Glutamatergic neuron (in vitro differentiated cells): ENCODE measurements at regions not wholly inside any gene's neighbourhood (a gene's known extent, or its start where the extent isn't known, plus 50 kb on each side); places are given as distances from the start of the nearest gene placed in this dataset.
"Not testable (repeated sequence)": the region's sequence is repeated elsewhere in the genome, so short reads cannot be mapped to it uniquely, and the experiment has no call there.

Experiments
- DNase-seq: peaks from one replicate; pipeline ENCODE4 v3.0.0; 2022
- H3K27ac Mint-ChIP-seq: one replicate; pipeline ENCODE4 v1.8.0; 2020; ENCODE audit warnings: mild to moderate bottlenecking, mixed read lengths, inconsistent platforms; ENCODE audit not compliant: unreplicated experiment
- H3K27me3 Mint-ChIP-seq: one replicate; pipeline ENCODE4 v1.8.0; 2020; ENCODE audit warnings: mild to moderate bottlenecking, moderate library complexity, mixed read lengths, inconsistent platforms; ENCODE audit not compliant: unreplicated experiment
- H3K36me3 Mint-ChIP-seq: one replicate; pipeline ENCODE4 v1.8.0; 2020; ENCODE audit warnings: mild to moderate bottlenecking, mixed read lengths, inconsistent platforms; ENCODE audit not compliant: unreplicated experiment
- H3K4me1 Mint-ChIP-seq: one replicate; pipeline ENCODE4 v1.8.0; 2020; ENCODE audit warnings: mild to moderate bottlenecking, low read depth, mixed read lengths, inconsistent platforms; ENCODE audit not compliant: unreplicated experiment
- H3K4me3 Mint-ChIP-seq: one replicate; pipeline ENCODE4 v1.8.0; 2020; ENCODE audit warnings: mild to moderate bottlenecking, mixed read lengths, inconsistent platforms; ENCODE audit not compliant: unreplicated experiment
- H3K9me3 Mint-ChIP-seq: one replicate; pipeline ENCODE4 v1.8.0; 2020; ENCODE audit warnings: mild to moderate bottlenecking, moderate library complexity, mixed read lengths, inconsistent platforms; ENCODE audit not compliant: unreplicated experiment
- TF ChIP-seq, protein P1 (sequence below): fragments of 200-600 bp; sonication (generic); IDR thresholded peaks from one replicate; pipeline ENCODE4 v1.5.0; 2021; ENCODE audit not compliant: partially characterized antibody, unreplicated experiment

GRCh38 chr18:51490860-51491259, 293.4 kb upstream of the MEX3C start:
- no peak overlapping the region for H3K4me3 Mint-ChIP-seq
- H3K27me3 Mint-ChIP-seq, result peaks cover 6% of the 10 kb centered on the region

DNA sequence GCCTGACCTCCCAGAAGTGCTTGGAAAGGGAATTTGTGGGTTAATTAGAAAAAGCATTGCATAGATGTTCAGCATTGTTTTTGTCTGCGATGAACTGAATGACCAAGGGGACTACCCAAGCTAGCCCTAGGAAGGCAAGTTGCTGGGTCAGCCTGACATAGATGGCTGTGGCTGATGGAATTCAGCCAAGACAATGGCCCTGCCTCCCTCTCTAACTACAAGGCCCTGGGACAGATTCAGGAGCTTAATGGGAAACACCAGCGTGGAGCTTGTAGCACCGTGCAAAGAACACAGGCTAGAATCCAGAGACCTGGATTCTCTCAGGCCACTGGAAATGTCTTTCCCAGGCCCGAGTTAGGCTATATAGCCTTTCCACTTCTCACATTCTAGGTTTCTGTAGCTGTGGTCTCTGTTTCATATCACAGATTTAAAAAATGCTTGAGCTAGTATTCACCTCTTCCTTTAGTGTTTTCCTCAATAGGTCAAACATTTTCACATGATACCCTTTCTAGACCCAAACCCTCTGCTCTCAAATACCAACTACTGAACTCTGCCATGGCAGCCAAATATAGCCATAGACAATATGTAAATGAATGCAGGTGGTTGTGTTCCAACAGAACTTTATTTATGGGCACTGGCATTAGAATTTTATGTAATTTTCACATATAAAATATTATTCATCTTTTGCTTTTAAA, 294.3 kb upstream of the MEX3C start:
- H3K27ac Mint-ChIP-seq, result no peak overlapping the region
- H3K36me3 Mint-ChIP-seq, result no peaks in the 10 kb centered on the region
- no peaks in the 10 kb centered on the region for H3K9me3 Mint-ChIP-seq

More at GRCh38 chr18:51490860-51491259, 293.4 kb upstream of the MEX3C start:
- Mint-ChIP-seq H3K36me3 (no peaks in the 10 kb centered on the region), H3K9me3 (no peaks in the 10 kb centered on the region), H3K27ac (no peak overlapping the region), H3K4me1 (no peaks in the 10 kb centered on the region)
- no peak for DNase-seq
- TF ChIP-seq, protein P1, sequence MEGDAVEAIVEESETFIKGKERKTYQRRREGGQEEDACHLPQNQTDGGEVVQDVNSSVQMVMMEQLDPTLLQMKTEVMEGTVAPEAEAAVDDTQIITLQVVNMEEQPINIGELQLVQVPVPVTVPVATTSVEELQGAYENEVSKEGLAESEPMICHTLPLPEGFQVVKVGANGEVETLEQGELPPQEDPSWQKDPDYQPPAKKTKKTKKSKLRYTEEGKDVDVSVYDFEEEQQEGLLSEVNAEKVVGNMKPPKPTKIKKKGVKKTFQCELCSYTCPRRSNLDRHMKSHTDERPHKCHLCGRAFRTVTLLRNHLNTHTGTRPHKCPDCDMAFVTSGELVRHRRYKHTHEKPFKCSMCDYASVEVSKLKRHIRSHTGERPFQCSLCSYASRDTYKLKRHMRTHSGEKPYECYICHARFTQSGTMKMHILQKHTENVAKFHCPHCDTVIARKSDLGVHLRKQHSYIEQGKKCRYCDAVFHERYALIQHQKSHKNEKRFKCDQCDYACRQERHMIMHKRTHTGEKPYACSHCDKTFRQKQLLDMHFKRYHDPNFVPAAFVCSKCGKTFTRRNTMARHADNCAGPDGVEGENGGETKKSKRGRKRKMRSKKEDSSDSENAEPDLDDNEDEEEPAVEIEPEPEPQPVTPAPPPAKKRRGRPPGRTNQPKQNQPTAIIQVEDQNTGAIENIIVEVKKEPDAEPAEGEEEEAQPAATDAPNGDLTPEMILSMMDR, result no peak

DNA sequence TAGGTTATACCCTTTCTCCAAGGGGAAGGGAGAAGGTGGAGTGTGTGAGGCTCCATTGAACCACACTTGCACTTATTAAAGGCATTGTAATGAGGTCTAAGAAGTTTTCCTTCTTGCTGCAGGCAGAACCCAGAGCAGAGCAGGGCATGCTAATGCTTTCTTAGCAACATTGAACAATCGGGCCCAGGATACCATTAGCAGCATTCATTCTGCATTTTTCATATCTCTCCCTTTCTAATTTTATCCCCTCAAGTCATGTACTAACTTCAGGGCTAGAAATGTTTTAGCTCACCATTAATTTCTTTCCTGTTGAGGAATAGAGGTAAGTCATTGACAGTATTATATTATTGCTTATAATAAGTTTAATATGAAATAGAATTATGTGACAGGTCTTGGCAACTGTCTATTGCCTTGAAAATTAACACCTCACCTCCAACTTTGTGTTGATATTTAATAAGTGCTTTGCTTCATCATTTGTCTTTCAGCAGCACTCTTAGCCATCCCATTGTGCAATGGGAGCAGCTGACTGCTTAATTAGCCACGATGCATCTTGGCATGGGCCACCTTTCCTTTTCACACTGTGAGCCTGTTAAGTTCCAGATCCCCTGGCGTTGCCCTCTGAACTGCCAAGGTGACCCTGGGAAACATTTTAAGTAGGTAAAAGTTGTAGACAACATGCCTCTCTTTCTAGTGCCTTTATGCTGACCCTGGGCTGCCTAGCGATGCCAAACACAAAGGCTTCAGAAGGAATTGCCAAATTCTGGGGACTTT, 300.8 kb upstream of the MEX3C start:
- Mint-ChIP-seq H3K36me3 (no peaks in the 10 kb centered on the region), H3K27ac (no peak overlapping the region), H3K27me3 (no peaks in the 10 kb centered on the region), H3K4me1 (no peaks in the 10 kb centered on the region), H3K4me3 (no peak overlapping the region), H3K9me3 (no peaks in the 10 kb centered on the region)
- TF ChIP-seq, protein P1, result no peak
- DNase-seq, result no peak

More for the DNA sequence above, 294.3 kb upstream of the MEX3C start:
- Mint-ChIP-seq H3K4me1 (no peaks in the 10 kb centered on the region), H3K27me3 (peaks cover 3% of the 10 kb centered on the region), H3K4me3 (no peak overlapping the region)
- DNase-seq, result no peak
- TF ChIP-seq, protein P1, result no peak

- H3K36me3 Mint-ChIP-seq, result no peaks in the 10 kb centered on the region
- no peak overlapping the region for H3K27ac Mint-ChIP-seq
- DNase-seq, result no peak
- H3K27me3 Mint-ChIP-seq, result no peaks in the 10 kb centered on the region
- no peak overlapping the region for H3K4me3 Mint-ChIP-seq
- TF ChIP-seq, protein P1, result no peak
- H3K9me3 Mint-ChIP-seq, result peaks cover 2% of the 10 kb centered on the region
- H3K4me1 Mint-ChIP-seq, result no peaks in the 10 kb centered on the region
Measured at GRCh38 chr18:51503351-51503750, 305.9 kb upstream of the MEX3C start.

DNA sequence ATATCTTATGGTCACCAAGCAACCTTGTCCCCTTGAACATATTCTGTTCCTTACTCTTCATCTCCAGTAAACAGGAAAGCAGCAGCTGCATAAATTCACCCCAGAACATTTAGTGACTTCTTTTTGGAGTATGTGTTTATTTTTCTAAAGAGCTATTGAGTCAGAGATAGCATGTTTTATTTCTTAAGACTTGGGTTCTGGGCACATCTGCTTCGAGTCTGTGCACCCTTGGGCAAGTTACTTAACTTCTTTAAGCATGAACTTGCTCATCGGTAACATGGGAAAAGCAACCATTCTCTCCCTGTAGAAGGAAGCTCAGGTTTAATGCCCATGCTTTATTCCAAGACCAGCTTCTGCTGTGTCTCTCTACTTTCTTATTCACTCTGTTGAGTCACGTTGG, 309.3 kb upstream of the MEX3C start:
- Mint-ChIP-seq H3K9me3 (peaks cover 2% of the 10 kb centered on the region), H3K36me3 (peaks cover 9% of the 10 kb centered on the region), H3K4me1 (no peaks in the 10 kb centered on the region), H3K27me3 (no peaks in the 10 kb centered on the region), H3K27ac (no peak overlapping the region), H3K4me3 (no peak overlapping the region)
- no peak for DNase-seq
- TF ChIP-seq, protein P1, result no peak

DNA sequence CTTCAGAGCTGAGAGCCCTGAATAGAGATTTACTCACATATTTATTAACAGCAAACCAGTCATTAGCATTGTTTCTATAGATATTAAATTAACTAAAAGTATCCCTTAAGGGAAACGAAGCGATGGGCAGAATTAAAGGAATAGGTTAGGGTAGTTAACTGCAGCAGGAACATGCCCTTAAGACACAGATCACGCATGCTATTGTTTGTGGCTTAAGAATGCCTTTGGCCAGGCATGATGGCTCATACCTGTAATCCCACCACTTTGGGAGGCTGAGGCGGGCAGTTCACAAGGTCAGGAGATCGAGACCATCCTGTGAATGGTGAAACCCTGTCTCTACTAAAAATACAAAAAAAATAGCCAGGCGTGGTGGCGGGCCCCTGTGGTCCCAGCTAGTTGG, 310.9 kb upstream of the MEX3C start:
- H3K4me1 Mint-ChIP-seq, H3K27me3 Mint-ChIP-seq, H3K36me3 Mint-ChIP-seq, H3K9me3 Mint-ChIP-seq, DNase-seq, H3K4me3 Mint-ChIP-seq, H3K27ac Mint-ChIP-seq: not testable (repeated sequence)
